GM12878 (cell line): ENCODE measurements at regions not wholly inside any gene's neighbourhood (a gene's known extent, or its start where the extent isn't known, plus 50 kb on each side); places are given as distances from the start of the nearest gene placed in this dataset.

Experiments
- ATAC-seq: fragments of 200-7000 bp; cut with Tn5 transposase; 3 replicates; pipeline ENCODE4 v1.9.1; 2020; ENCODE audit warnings: mild to moderate bottlenecking, moderate library complexity
- BruUV-seq: library from RNA; stranded (reverse); fragments of 400-500 nt; replicated peaks from 2 replicates; lab custom pipeline; 2021; lab: Mats Ljungman, UMichigan
- CTCF ChIA-PET: fragments of 300-600 bp; sonication (Branson Sonifier 250); formaldehyde crosslinking; extraction: SDS; loops from one replicate; lab custom pipeline; 2021; ENCODE audit warnings: inconsistent platforms; lab: Yijun Ruan, JAX
- POLR2A ChIA-PET: fragments of 350-600 bp; formaldehyde crosslinking; extraction: SDS; loops from one replicate; lab custom pipeline; 2021; ENCODE audit warnings: inconsistent platforms; lab: Charles Lee
- RAD21 ChIA-PET: fragments of 300-600 bp; sonication (Branson Sonifier 250); formaldehyde crosslinking; loops from one replicate; lab custom pipeline; 2023; ENCODE audit warnings: antibody characterized with exemption; ENCODE audit not compliant: unreplicated experiment; lab: Charles Lee
- SMC1A ChIA-PET: fragments of 300-600 bp; sonication (Branson Sonifier 250); formaldehyde crosslinking; loops from one replicate; lab custom pipeline; 2023; ENCODE audit not compliant: unreplicated experiment, uncharacterized antibody; lab: Charles Lee
- DNase-seq: peaks from one replicate; pipeline ENCODE4 v3.0.0-alpha.2; 2011; ENCODE audit warnings: low read depth, low spot score
- FAIRE-seq: peaks from 3 replicates; lab custom pipeline; 2011; peaks lifted over from hg19 to GRCh38; lab: Jason Lieb, UNC
- H2AFZ ChIP-seq: 2 replicates; pipeline ENCODE4 v1.6.0; 2011; ENCODE audit warnings: low read depth, low read length, control low read depth; ENCODE audit not compliant: control insufficient read depth
- H3K27ac ChIP-seq: 2 replicates; pipeline ENCODE4 v1.5.1; 2011; ENCODE audit warnings: control low read depth; ENCODE audit not compliant: control insufficient read depth, insufficient read depth
- H3K27me3 ChIP-seq, 2 experiments: replicated peaks in 1 of 2; 2 replicates each; pipeline versions ENCODE4 v1.6.0 to v1.6.1; 2011; ENCODE audit warnings: low read length in 1 of 2; ENCODE audit not compliant: control insufficient read depth in 2 of 2, insufficient read depth in 2 of 2
- H3K36me3 ChIP-seq, 2 experiments: 2 replicates each; pipeline ENCODE4 v1.5.1; 2011; ENCODE audit warnings: low read length in 1 of 2; ENCODE audit not compliant: control insufficient read depth in 2 of 2, insufficient read depth in 2 of 2
- H3K4me1 ChIP-seq: 2 replicates; pipeline ENCODE4 v1.6.1; 2011; ENCODE audit warnings: mild to moderate bottlenecking, low read length, moderate library complexity, mixed read lengths; ENCODE audit not compliant: control insufficient read depth, insufficient read depth
- H3K4me2 ChIP-seq: 2 replicates; pipeline ENCODE4 v1.6.0; 2011; ENCODE audit warnings: control low read depth; ENCODE audit not compliant: control insufficient read depth, insufficient read depth
- H3K4me3 ChIP-seq: fragments of 200-600 bp; sonication (generic); 2 replicates; pipeline ENCODE4 v1.5.1; 2016
- H3K79me2 ChIP-seq: 2 replicates; pipeline ENCODE4 v1.6.0; 2011; ENCODE audit warnings: low read length; ENCODE audit not compliant: control insufficient read depth, insufficient read depth
- H3K9ac ChIP-seq: 2 replicates; pipeline ENCODE4 v1.8.0; 2011; ENCODE audit warnings: low read length, control low read depth, mixed read lengths; ENCODE audit not compliant: control insufficient read depth, insufficient read depth
- H3K9me3 ChIP-seq: replicated peaks from 3 replicates; pipeline ENCODE4 v1.5.1; 2011; ENCODE audit warnings: mild to moderate bottlenecking, low read length; ENCODE audit not compliant: control insufficient read depth, insufficient read depth
- H4K20me1 ChIP-seq: 2 replicates; pipeline ENCODE4 v1.6.0; 2011; ENCODE audit not compliant: control insufficient read depth, insufficient read depth
- EED ChIP-seq: sonication (generic); IDR thresholded peaks from 2 replicates; pipeline ENCODE4 v1.6.1; 2016; ENCODE audit warnings: antibody characterized with exemption, low read depth
- IKZF2 ChIP-seq, 2 experiments: fragments of 450-650 bp; IDR thresholded peaks; 2 replicates each; pipeline ENCODE4 v1.6.1; 2017; ENCODE audit warnings: mild to moderate bottlenecking in 2 of 2, moderate library complexity in 2 of 2
- PML ChIP-seq: IDR thresholded peaks from 2 replicates; pipeline ENCODE4 v1.6.1; 2012; ENCODE audit warnings: low read length, inconsistent platforms
- SMC3 ChIP-seq: IDR thresholded peaks from 2 replicates; pipeline ENCODE4 v1.6.1; 2011; ENCODE audit warnings: low read length, improper control_type of control experiment, borderline replicate concordance
- ZNF384 ChIP-seq: IDR thresholded peaks from 2 replicates; pipeline ENCODE4 v1.6.1; 2012; ENCODE audit warnings: low read depth, mild to moderate bottlenecking, low read length, improper control_type of control experiment, borderline replicate concordance
- ZSCAN29 ChIP-seq: fragments of 450-650 bp; IDR thresholded peaks from 2 replicates; pipeline ENCODE4 v1.6.1; 2017; ENCODE audit warnings: mild to moderate bottlenecking, moderate library complexity
- WGBS: methylation state at CpG from one replicate; pipeline ENCODE4 v1.1.6; 2016; ENCODE audit warnings: low lambda C conversion rate; ENCODE audit not compliant: insufficient replicate concordance, insufficient coverage; ENCODE audit errors: missing lambda C conversion rate; 5-methylcytosine and 5-hydroxymethylcytosine counted together
- in situ Hi-C: fragments of 300-500 bp; cut with MboI; formaldehyde crosslinking; loops from 9 replicates; pipeline ENCODE4 v1.14.3; 2018; ENCODE audit warnings: mixed read lengths
- intact Hi-C: fragments of 100-400 bp; cut with micrococcal nuclease; formaldehyde crosslinking; loops from one replicate; pipeline ENCODE4 v1.14.2; 2022; ENCODE audit not compliant: unreplicated experiment
- TF ChIP-seq, protein P1 (sequence below): IDR thresholded peaks from 2 replicates; pipeline ENCODE4 v1.6.1; 2012; ENCODE audit warnings: low read depth, low read length, improper control_type of control experiment
- TF ChIP-seq, protein P2 (sequence below): IDR thresholded peaks from 2 replicates; pipeline ENCODE4 v1.6.1; 2011; ENCODE audit warnings: mild to moderate bottlenecking, low read depth, low read length, moderate library complexity; ENCODE audit not compliant: insufficient replicate concordance
- TF ChIP-seq, protein P3 (sequence below): fragments of 450-650 bp; IDR thresholded peaks from 2 replicates; pipeline ENCODE4 v1.6.1; 2017; ENCODE audit warnings: mild to moderate bottlenecking, moderate library complexity
- TF ChIP-seq, protein P4 (sequence below): fragments of 450-650 bp; conservative IDR thresholded peaks from 2 replicates; pipeline ENCODE4 v1.6.1; 2017; ENCODE audit warnings: mild to moderate bottlenecking, moderate library complexity
- TF ChIP-seq, protein P5 (sequence below): IDR thresholded peaks from 2 replicates; pipeline ENCODE4 v1.6.1; 2012; ENCODE audit warnings: low read depth, low read length, improper control_type of control experiment

DNA sequence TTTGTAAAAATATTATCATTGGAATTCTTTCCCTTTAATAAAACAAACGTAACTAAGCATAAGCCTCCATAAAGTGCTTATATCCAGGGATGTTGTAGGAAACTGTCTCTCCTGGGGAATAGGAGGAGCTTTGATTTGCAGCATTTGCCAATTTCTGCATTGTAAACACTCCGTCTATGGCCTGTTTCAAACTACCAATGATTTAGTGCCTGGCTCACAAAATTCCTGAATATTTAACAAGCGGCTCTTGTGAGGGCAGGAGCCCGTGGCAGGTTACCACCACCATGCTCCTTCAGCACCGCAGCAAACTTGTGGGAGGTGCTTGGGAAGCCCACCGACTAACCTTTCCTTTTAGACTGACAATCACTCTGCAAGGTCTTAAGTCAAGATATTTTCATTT, 520.3 kb downstream of the SOX11 start:
- ChIA-PET POLR2A (no interaction called here), RAD21 (no interaction called here), SMC1A (interaction anchor here (1.6 kb wide), 1 partner anchor 10 kb away, joined by 5 read pairs; no protein-coding TSS in a partner anchor), CTCF (interaction anchor here (1.0 kb wide), 1 partner anchor 34 kb away, joined by 3 read pairs; no protein-coding TSS in a partner anchor)
- intact Hi-C loops: no loop called here
- TF ChIP-seq ZSCAN29 (no peak), PML (no peak), SMC3 (no peak), IKZF2 (IDR thresholded peaks at IDR 0.05) (no peak), ZNF384 (no peak), EED (no peak)
- TF ChIP-seq, protein P1, sequence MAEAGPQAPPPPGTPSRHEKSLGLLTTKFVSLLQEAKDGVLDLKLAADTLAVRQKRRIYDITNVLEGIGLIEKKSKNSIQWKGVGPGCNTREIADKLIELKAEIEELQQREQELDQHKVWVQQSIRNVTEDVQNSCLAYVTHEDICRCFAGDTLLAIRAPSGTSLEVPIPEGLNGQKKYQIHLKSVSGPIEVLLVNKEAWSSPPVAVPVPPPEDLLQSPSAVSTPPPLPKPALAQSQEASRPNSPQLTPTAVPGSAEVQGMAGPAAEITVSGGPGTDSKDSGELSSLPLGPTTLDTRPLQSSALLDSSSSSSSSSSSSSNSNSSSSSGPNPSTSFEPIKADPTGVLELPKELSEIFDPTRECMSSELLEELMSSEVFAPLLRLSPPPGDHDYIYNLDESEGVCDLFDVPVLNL: no peak
- TF ChIP-seq, protein P2, sequence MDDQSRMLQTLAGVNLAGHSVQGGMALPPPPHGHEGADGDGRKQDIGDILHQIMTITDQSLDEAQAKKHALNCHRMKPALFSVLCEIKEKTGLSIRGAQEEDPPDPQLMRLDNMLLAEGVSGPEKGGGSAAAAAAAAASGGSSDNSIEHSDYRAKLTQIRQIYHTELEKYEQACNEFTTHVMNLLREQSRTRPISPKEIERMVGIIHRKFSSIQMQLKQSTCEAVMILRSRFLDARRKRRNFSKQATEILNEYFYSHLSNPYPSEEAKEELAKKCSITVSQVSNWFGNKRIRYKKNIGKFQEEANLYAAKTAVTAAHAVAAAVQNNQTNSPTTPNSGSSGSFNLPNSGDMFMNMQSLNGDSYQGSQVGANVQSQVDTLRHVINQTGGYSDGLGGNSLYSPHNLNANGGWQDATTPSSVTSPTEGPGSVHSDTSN: no peak
- TF ChIP-seq, protein P3, sequence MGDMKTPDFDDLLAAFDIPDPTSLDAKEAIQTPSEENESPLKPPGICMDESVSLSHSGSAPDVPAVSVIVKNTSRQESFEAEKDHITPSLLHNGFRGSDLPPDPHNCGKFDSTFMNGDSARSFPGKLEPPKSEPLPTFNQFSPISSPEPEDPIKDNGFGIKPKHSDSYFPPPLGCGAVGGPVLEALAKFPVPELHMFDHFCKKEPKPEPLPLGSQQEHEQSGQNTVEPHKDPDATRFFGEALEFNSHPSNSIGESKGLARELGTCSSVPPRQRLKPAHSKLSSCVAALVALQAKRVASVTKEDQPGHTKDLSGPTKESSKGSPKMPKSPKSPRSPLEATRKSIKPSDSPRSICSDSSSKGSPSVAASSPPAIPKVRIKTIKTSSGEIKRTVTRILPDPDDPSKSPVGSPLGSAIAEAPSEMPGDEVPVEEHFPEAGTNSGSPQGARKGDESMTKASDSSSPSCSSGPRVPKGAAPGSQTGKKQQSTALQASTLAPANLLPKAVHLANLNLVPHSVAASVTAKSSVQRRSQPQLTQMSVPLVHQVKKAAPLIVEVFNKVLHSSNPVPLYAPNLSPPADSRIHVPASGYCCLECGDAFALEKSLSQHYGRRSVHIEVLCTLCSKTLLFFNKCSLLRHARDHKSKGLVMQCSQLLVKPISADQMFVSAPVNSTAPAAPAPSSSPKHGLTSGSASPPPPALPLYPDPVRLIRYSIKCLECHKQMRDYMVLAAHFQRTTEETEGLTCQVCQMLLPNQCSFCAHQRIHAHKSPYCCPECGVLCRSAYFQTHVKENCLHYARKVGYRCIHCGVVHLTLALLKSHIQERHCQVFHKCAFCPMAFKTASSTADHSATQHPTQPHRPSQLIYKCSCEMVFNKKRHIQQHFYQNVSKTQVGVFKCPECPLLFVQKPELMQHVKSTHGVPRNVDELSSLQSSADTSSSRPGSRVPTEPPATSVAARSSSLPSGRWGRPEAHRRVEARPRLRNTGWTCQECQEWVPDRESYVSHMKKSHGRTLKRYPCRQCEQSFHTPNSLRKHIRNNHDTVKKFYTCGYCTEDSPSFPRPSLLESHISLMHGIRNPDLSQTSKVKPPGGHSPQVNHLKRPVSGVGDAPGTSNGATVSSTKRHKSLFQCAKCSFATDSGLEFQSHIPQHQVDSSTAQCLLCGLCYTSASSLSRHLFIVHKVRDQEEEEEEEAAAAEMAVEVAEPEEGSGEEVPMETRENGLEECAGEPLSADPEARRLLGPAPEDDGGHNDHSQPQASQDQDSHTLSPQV: no peak
- TF ChIP-seq, protein P4, sequence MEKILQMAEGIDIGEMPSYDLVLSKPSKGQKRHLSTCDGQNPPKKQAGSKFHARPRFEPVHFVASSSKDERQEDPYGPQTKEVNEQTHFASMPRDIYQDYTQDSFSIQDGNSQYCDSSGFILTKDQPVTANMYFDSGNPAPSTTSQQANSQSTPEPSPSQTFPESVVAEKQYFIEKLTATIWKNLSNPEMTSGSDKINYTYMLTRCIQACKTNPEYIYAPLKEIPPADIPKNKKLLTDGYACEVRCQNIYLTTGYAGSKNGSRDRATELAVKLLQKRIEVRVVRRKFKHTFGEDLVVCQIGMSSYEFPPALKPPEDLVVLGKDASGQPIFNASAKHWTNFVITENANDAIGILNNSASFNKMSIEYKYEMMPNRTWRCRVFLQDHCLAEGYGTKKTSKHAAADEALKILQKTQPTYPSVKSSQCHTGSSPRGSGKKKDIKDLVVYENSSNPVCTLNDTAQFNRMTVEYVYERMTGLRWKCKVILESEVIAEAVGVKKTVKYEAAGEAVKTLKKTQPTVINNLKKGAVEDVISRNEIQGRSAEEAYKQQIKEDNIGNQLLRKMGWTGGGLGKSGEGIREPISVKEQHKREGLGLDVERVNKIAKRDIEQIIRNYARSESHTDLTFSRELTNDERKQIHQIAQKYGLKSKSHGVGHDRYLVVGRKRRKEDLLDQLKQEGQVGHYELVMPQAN: no peak
- TF ChIP-seq, protein P5, sequence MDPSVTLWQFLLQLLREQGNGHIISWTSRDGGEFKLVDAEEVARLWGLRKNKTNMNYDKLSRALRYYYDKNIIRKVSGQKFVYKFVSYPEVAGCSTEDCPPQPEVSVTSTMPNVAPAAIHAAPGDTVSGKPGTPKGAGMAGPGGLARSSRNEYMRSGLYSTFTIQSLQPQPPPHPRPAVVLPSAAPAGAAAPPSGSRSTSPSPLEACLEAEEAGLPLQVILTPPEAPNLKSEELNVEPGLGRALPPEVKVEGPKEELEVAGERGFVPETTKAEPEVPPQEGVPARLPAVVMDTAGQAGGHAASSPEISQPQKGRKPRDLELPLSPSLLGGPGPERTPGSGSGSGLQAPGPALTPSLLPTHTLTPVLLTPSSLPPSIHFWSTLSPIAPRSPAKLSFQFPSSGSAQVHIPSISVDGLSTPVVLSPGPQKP: no peak
- no peak for DNase-seq
- Histone ChIP-seq H3K4me1 (no peaks in the 10 kb centered on the region), H3K9me3 (no peaks in the 10 kb centered on the region; the same call in 2 of the 3 replicates), H3K9ac (no peak overlapping the region), H3K4me3 (no peak overlapping the region), H3K36me3 (no peaks in the 10 kb centered on the region), H3K27me3 (no peaks in the 10 kb centered on the region), H3K4me2 (no peak overlapping the region), H3K27ac (no peak overlapping the region), H2AFZ (no peak overlapping the region), H3K79me2 (no peaks in the 10 kb centered on the region), H4K20me1 (no peaks in the 10 kb centered on the region)
- ATAC-seq: no peak
- in situ Hi-C loops: no loop called here
- no TSS peak for BruUV-seq
- no peak for FAIRE-seq
- WGBS: 50% methylated on average over 6 of the region's 6 CpGs
